ENCODE measurements at regions not wholly inside any gene's neighbourhood (a gene's known extent, or its start where the extent isn't known, plus 50 kb on each side); places are given as distances from the start of the nearest gene placed in this dataset.

GRCh38 chr7:7119729-7120128 lies 62.6 kb upstream of the C1GALT1 start:
- H3K9me3 Mint-ChIP-seq = no peaks in the 10 kb centered on the region
- H2BK120ac ChIP-seq (ENCODE audit: low read depth, low read length, poor library complexity, severe bottlenecking) = no peak overlapping the region
- H3K4me2 ChIP-seq (ENCODE audit: insufficient read depth, insufficient read length, low read length) = no peak overlapping the region
- no peak overlapping the region for H2BK20ac ChIP-seq (ENCODE audit: low read depth, low read length, poor library complexity, severe bottlenecking)
- no peaks in the 10 kb centered on the region for H3K36me3 Mint-ChIP-seq (ENCODE audit: insufficient read depth in 1 of 3, low read depth in 3 of 3)
- no peaks in the 10 kb centered on the region for H3K27me3 ChIP-seq (ENCODE audit: insufficient read depth, low read length)
- H3K27ac Mint-ChIP-seq = no peak overlapping the region
- no peak overlapping the region for H2AK5ac ChIP-seq (ENCODE audit: insufficient read length, low read length)
- H3K14ac ChIP-seq (ENCODE audit: insufficient read depth, low read length) = no peak overlapping the region
- H2AFZ ChIP-seq (ENCODE audit: low read length) = no peak overlapping the region
- H3K4me1 Mint-ChIP-seq = no peaks in the 10 kb centered on the region
- H3K27ac ChIP-seq (ENCODE audit: insufficient read length, low read depth, low read length) = no peak overlapping the region
- no peak overlapping the region for H2BK15ac ChIP-seq (ENCODE audit: low read depth, low read length)
- H2BK5ac ChIP-seq (ENCODE audit: insufficient read length, low read length) = no peak overlapping the region
- no peak overlapping the region for H3K56ac ChIP-seq (ENCODE audit: insufficient read length, low read depth, low read length)
- H3K79me1 ChIP-seq (ENCODE audit: insufficient read depth, low read depth, low read length, poor library complexity, severe bottlenecking) = no peaks in the 10 kb centered on the region
- H3K23me2 ChIP-seq (ENCODE audit: insufficient read length, low read depth, low read length, poor library complexity, severe bottlenecking) = no peaks in the 10 kb centered on the region
- no peak for DNase-seq
- H4K5ac ChIP-seq (ENCODE audit: insufficient read length, low read depth, low read length) = no peak overlapping the region
- no peak overlapping the region for H4K91ac ChIP-seq (ENCODE audit: insufficient read length, low read depth, low read length)
- H2BK12ac ChIP-seq (ENCODE audit: insufficient read length, low read depth, low read length) = no peak overlapping the region
- no peaks in the 10 kb centered on the region; the same call in 1 of the 2 replicates for H3K4me1 ChIP-seq (ENCODE audit: insufficient read depth, low read length)
- H3K27me3 Mint-ChIP-seq (ENCODE audit: low read depth) = no peaks in the 10 kb centered on the region
- H3K9ac ChIP-seq (ENCODE audit: extremely low read depth, insufficient read length, low read length) = no peak overlapping the region
- no peak overlapping the region for H3K4me3 Mint-ChIP-seq
- no peak overlapping the region for H3T11ph ChIP-seq (ENCODE audit: low read length)
- no peaks in the 10 kb centered on the region for H4K20me1 ChIP-seq (ENCODE audit: control insufficient read depth, insufficient read depth, insufficient read length)
- no peak overlapping the region for H3K23ac ChIP-seq (ENCODE audit: insufficient read length, low read depth, low read length)
- no peak overlapping the region for H3K4ac ChIP-seq (ENCODE audit: low read depth, low read length)
- no peaks in the 10 kb centered on the region for H3K9me3 ChIP-seq (ENCODE audit: control insufficient read depth, low read depth, low read length)
- no peak overlapping the region for H3K18ac ChIP-seq (ENCODE audit: insufficient read length, low read depth, low read length)
- no peak for TF ChIP-seq CTCF (conservative IDR thresholded peaks at IDR 0.05)
- no peak overlapping the region for H4K8ac ChIP-seq (replicated peaks; ENCODE audit: insufficient read length, low read depth, low read length)
- no peaks in the 10 kb centered on the region for H3K79me2 ChIP-seq (ENCODE audit: insufficient read depth, low read length)
